ENCODE measurements at regions not wholly inside any gene's neighbourhood (a gene's known extent, or its start where the extent isn't known, plus 50 kb on each side); places are given as distances from the start of the nearest gene placed in this dataset.

DNA sequence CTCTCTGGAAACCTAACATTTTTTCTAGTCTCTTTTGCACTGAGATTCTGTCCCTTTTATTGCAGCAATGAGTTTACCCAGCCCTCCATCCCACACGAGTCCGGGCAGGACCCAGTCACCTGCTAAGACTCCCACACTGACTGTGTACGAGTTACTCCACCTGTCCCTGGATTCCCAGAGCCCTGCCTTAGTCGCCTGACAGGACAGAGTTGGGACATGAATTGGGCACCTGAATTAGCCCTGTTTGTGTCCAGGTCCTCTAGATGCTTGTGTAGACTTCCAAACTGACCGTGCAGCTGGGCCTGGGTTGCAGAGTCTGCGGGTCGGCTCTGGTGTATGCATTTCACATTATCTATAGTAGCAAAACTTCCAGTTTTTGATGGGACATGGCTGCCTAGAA lies 238.7 kb downstream of the VAPA start:
- H3K9me3 ChIP-seq (ENCODE audit: insufficient read depth, low read length): peaks cover 6% of the 10 kb centered on the region; the same call in 1 of the 2 replicates
- no peaks in the 10 kb centered on the region for H3K36me3 ChIP-seq (ENCODE audit: insufficient read depth, insufficient read length, low read length)
- H3K9ac ChIP-seq (ENCODE audit: insufficient read length, low read depth): no peak overlapping the region
- H3K27me3 ChIP-seq (ENCODE audit: insufficient read depth, insufficient read length): no peaks in the 10 kb centered on the region
- no peak overlapping the region for H3K4me3 ChIP-seq (ENCODE audit: insufficient read length, low read depth)
- DNase-seq (ENCODE audit: low read depth, low spot score): no peak
- H3K4me1 ChIP-seq (ENCODE audit: insufficient read depth, insufficient read length): no peaks in the 10 kb centered on the region
- no peak for TF ChIP-seq SUZ12 (IDR thresholded peaks at IDR 0.05; ENCODE audit: extremely low read depth, insufficient read depth, insufficient read length)
- TF ChIP-seq YY1 (IDR thresholded peaks at IDR 0.05; ENCODE audit: insufficient read depth, insufficient read length): no peak
- no peak for TF ChIP-seq ZNF274 (IDR thresholded peaks at IDR 0.05; ENCODE audit: low read depth, low read length)

DNA sequence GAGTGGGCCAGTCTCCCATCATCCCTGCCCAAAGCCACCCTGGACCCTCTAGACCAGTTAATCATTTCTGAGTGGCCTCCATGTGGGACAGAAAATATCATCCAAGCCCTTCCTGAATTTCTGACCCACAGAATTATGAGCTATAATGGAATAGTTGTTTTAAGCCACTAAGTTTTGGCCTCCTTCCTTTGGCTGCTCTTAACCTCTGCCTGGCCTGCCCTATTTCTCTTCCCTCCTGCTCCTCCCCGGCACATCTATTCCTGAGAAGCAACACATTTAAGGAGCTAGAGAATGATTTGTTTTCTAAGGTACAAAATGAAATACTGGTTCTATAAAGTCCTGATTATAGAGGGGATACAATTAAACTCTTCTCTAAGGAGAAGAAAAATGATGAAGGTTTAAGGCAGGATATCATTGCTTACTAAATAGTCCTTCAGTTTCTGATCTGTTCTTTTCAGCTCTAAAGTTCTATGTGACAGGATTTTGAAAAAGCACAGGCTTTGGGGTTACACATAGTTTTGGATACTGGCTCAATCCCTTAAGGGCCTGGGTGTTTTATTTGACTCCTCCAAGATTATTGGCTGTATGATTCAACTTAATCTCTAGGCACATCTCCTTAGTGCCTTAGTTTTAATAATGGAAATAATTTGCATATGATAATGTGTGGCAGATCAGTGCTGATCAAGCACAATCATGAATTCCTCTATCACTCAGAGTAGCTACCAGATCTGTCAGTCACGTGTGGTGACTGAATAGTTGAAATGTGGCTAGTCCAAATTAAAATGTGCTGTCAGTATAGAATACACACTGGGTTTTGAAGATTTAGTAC lies 240.3 kb downstream of the VAPA start:
- peaks cover 6% of the 10 kb centered on the region; the same call in 1 of the 2 replicates for H3K9me3 ChIP-seq (ENCODE audit: insufficient read depth, low read length)
- H3K4me3 ChIP-seq (ENCODE audit: insufficient read length, low read depth): no peak overlapping the region
- DNase-seq (ENCODE audit: low read depth, low spot score): no peak
- no peaks in the 10 kb centered on the region for H3K36me3 ChIP-seq (ENCODE audit: insufficient read depth, insufficient read length, low read length)
- TF ChIP-seq SUZ12 (IDR thresholded peaks at IDR 0.05; ENCODE audit: extremely low read depth, insufficient read depth, insufficient read length) (no peak), ZNF274 (IDR thresholded peaks at IDR 0.05; ENCODE audit: low read depth, low read length) (no peak), YY1 (IDR thresholded peaks at IDR 0.05; ENCODE audit: insufficient read depth, insufficient read length) (no peak)
- H3K27me3 ChIP-seq (ENCODE audit: insufficient read depth, insufficient read length): no peaks in the 10 kb centered on the region
- no peak overlapping the region for H3K9ac ChIP-seq (ENCODE audit: insufficient read length, low read depth)
- no peaks in the 10 kb centered on the region for H3K4me1 ChIP-seq (ENCODE audit: insufficient read depth, insufficient read length)

DNA sequence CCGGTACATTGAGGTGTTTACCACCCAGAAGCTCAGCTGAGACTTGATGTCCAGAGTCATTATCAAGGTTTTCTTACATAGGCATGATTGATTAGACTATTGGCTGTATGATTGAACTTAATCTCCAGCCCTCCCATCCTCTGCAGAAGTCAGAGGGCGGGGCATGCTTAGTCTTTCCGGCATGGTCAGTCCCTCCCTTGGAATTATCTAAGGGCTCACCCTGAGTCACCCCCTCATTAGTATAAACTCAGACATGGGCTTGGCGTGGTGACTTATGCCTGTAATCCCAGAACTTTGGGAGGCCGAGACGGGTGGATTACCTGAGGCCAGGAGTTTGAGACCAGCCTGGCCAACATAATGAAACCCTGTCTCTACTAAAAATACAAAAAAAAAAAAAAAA lies 243.9 kb downstream of the VAPA start:
- no peaks in the 10 kb centered on the region; the same call in 1 of the 2 replicates for H3K9me3 ChIP-seq (ENCODE audit: insufficient read depth, low read length)
- no peak overlapping the region for H3K4me3 ChIP-seq (ENCODE audit: insufficient read length, low read depth)
- no peaks in the 10 kb centered on the region for H3K27me3 ChIP-seq (ENCODE audit: insufficient read depth, insufficient read length)
- TF ChIP-seq YY1 (IDR thresholded peaks at IDR 0.05; ENCODE audit: insufficient read depth, insufficient read length) (no peak), SUZ12 (IDR thresholded peaks at IDR 0.05; ENCODE audit: extremely low read depth, insufficient read depth, insufficient read length) (no peak), ZNF274 (IDR thresholded peaks at IDR 0.05; ENCODE audit: low read depth, low read length) (no peak)
- H3K4me1 ChIP-seq (ENCODE audit: insufficient read depth, insufficient read length): no peaks in the 10 kb centered on the region
- no peak overlapping the region for H3K9ac ChIP-seq (ENCODE audit: insufficient read length, low read depth)
- no peak for DNase-seq (ENCODE audit: low read depth, low spot score)
- H3K36me3 ChIP-seq (ENCODE audit: insufficient read depth, insufficient read length, low read length): no peaks in the 10 kb centered on the region

DNA sequence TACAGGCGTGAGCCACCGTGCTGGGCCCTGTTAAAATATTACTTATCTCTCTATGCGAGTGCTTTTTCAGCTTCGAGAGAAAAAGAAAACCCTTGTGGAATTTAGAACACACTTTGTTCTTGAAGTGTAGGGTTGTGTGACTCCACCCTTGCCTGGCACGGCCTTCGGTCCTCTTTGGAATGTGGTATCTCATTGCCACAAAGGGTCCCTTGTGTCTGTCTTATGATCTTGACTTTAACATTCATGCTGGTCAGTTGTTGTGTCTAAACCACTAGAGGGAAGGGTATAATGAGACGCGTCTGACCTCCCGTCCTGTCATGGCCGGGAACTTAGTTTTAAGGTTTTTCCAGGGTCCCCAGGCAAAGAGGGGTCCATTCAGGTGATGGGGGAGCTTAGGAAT lies 246.4 kb downstream of the VAPA start:
- TF ChIP-seq ZNF274 (IDR thresholded peaks at IDR 0.05; ENCODE audit: low read depth, low read length) (no peak), SUZ12 (IDR thresholded peaks at IDR 0.05; ENCODE audit: extremely low read depth, insufficient read depth, insufficient read length) (no peak), YY1 (IDR thresholded peaks at IDR 0.05; ENCODE audit: insufficient read depth, insufficient read length) (no peak)
- no peak for DNase-seq (ENCODE audit: low read depth, low spot score)
- H3K36me3 ChIP-seq (ENCODE audit: insufficient read depth, insufficient read length, low read length): no peaks in the 10 kb centered on the region
- no peaks in the 10 kb centered on the region for H3K4me1 ChIP-seq (ENCODE audit: insufficient read depth, insufficient read length)
- H3K9me3 ChIP-seq (ENCODE audit: insufficient read depth, low read length): no peaks in the 10 kb centered on the region; the same call in 1 of the 2 replicates
- no peaks in the 10 kb centered on the region for H3K27me3 ChIP-seq (ENCODE audit: insufficient read depth, insufficient read length)
- no peak overlapping the region for H3K4me3 ChIP-seq (ENCODE audit: insufficient read length, low read depth)
- no peak overlapping the region for H3K9ac ChIP-seq (ENCODE audit: insufficient read length, low read depth)

DNA sequence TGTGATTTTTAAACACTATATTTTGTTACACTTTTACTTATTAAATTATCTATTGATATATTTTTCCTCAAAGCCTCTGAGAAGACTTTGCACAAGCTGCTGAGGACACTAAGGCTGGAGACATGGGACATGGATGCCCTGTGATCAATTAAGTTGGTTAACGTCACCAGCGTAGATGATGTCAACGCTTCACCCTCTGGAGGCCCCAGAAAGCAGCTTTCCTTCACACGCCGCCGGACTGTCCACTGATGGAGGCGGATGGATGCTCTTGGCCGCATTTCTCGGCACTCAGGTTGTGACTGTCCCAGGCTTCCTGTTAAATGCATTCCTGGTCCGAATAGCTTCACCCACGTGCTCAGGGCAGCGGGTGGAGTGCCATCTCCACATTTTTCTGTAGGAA lies 247.5 kb downstream of the VAPA start:
- Histone ChIP-seq H3K27me3 (ENCODE audit: insufficient read depth, insufficient read length) (no peaks in the 10 kb centered on the region), H3K4me3 (ENCODE audit: insufficient read length, low read depth) (no peak overlapping the region), H3K4me1 (ENCODE audit: insufficient read depth, insufficient read length) (peaks cover 2% of the 10 kb centered on the region), H3K9me3 (ENCODE audit: insufficient read depth, low read length) (no peaks in the 10 kb centered on the region), H3K36me3 (ENCODE audit: insufficient read depth, insufficient read length, low read length) (no peaks in the 10 kb centered on the region), H3K9ac (ENCODE audit: insufficient read length, low read depth) (no peak overlapping the region)
- no peak for TF ChIP-seq YY1 (IDR thresholded peaks at IDR 0.05; ENCODE audit: insufficient read depth, insufficient read length)
- TF ChIP-seq SUZ12 (IDR thresholded peaks at IDR 0.05; ENCODE audit: extremely low read depth, insufficient read depth, insufficient read length): no peak
- no peak for TF ChIP-seq ZNF274 (IDR thresholded peaks at IDR 0.05; ENCODE audit: low read depth, low read length)
- no peak for DNase-seq (ENCODE audit: low read depth, low spot score)

DNA sequence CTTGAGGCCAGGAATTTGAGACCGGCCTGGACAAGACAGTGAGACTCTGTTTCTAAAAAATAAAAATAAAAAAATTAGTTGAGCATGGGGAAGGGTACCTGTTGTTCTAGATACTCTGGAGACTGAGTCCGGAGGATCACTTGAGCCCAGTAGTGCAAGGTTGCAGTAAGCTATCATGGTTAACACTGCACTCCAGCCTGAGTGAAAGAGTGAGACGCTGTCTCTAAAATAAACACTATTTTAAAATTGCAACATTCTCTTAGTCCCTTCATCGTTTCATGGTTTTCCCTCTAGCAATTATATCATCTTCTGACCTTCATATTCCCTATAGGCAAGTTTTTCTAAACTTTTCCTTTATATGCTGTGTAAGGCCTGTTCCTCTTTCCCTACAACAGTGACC lies 248.5 kb downstream of the VAPA start:
- Histone ChIP-seq H3K9me3 (ENCODE audit: insufficient read depth, low read length) (no peaks in the 10 kb centered on the region), H3K4me3 (ENCODE audit: insufficient read length, low read depth) (no peak overlapping the region), H3K9ac (ENCODE audit: insufficient read length, low read depth) (no peak overlapping the region), H3K27me3 (ENCODE audit: insufficient read depth, insufficient read length) (no peaks in the 10 kb centered on the region), H3K36me3 (ENCODE audit: insufficient read depth, insufficient read length, low read length) (no peaks in the 10 kb centered on the region), H3K4me1 (ENCODE audit: insufficient read depth, insufficient read length) (peaks cover 2% of the 10 kb centered on the region)
- DNase-seq (ENCODE audit: low read depth, low spot score): no peak
- TF ChIP-seq SUZ12 (IDR thresholded peaks at IDR 0.05; ENCODE audit: extremely low read depth, insufficient read depth, insufficient read length): no peak
- no peak for TF ChIP-seq ZNF274 (IDR thresholded peaks at IDR 0.05; ENCODE audit: low read depth, low read length)

DNA sequence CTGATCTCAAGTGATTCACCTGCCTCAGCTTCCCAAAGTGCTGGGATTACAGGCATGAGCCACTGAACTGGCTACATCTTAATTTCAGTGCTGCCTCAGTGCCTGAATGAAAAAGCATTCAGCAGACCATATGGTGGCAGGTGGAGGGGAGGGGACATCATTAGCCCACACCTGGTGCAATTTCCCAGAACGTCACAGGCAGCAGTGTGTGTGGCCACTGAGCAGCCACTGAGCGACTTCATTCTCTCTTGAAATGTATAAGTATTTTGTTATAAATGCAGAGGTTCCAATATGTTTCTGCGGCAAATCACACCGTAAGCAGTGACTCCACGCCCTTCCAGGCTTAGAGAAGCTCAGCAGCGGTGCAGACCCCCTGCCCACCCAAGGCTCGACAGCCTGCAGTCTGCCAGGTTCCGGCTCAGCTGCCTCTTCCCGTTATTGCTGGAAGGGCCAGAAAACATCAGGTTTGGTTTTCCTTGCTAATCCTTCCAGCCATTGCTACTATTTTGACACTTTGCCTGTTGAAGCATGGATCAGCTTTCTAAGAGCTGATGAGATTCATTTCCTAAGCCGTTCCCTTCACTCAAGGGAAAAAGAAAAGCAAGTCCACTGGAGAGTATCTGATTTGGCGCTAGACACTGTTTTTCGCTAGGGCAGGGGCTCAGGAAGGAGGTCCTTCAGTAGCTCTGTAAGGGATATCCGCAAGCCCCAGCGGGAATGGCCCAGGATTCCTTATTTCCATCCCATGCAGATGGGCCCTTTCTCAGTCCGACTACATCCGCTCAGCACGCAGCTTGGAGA lies 250.7 kb downstream of the VAPA start:
- DNase-seq (ENCODE audit: low read depth, low spot score): no peak
- TF ChIP-seq YY1 (IDR thresholded peaks at IDR 0.05; ENCODE audit: insufficient read depth, insufficient read length) (no peak), ZNF274 (IDR thresholded peaks at IDR 0.05; ENCODE audit: low read depth, low read length) (no peak), SUZ12 (IDR thresholded peaks at IDR 0.05; ENCODE audit: extremely low read depth, insufficient read depth, insufficient read length) (no peak)
- no peak overlapping the region for H3K4me3 ChIP-seq (ENCODE audit: insufficient read length, low read depth)
- H3K36me3 ChIP-seq (ENCODE audit: insufficient read depth, insufficient read length, low read length): no peaks in the 10 kb centered on the region
- no peaks in the 10 kb centered on the region for H3K9me3 ChIP-seq (ENCODE audit: insufficient read depth, low read length)
- H3K4me1 ChIP-seq (ENCODE audit: insufficient read depth, insufficient read length): peaks cover 2% of the 10 kb centered on the region
- H3K27me3 ChIP-seq (ENCODE audit: insufficient read depth, insufficient read length): no peaks in the 10 kb centered on the region
- H3K9ac ChIP-seq (ENCODE audit: insufficient read length, low read depth): no peak overlapping the region
